Spinal cord (tissue), 9 donors: ENCODE measurements at regions not wholly inside any gene's neighbourhood (a gene's known extent, or its start where the extent isn't known, plus 50 kb on each side); places are given as distances from the start of the nearest gene placed in this dataset.

Source experiments
- DNase-seq, 6 donors: peaks; one replicate each; pipeline versions ENCODE4 v3.0.0 to v3.0.0-alpha.2; 2013 to 2015; ENCODE audit warnings: low spot score in 6 of 6, low read depth in 4 of 6
- H3K27ac ChIP-seq: one replicate; pipeline ENCODE4 v1.5.1; 2013; ENCODE audit warnings: low read depth, low read length, control low read depth
- H3K27me3 ChIP-seq: one replicate; pipeline ENCODE4 v1.6.1; 2013; ENCODE audit warnings: low read length; ENCODE audit not compliant: control insufficient read depth, insufficient read depth
- H3K36me3 ChIP-seq: one replicate; pipeline ENCODE4 v1.6.1; 2013; ENCODE audit warnings: low read length; ENCODE audit not compliant: control insufficient read depth, insufficient read depth
- H3K4me1 ChIP-seq: one replicate; pipeline ENCODE4 v1.6.1; 2013; ENCODE audit warnings: low read length; ENCODE audit not compliant: control insufficient read depth, insufficient read depth
- H3K4me3 ChIP-seq: one replicate; pipeline ENCODE4 v1.5.1; 2013; ENCODE audit warnings: low read depth, low read length, control low read depth
- H3K9me3 ChIP-seq: one replicate; pipeline ENCODE4 v1.6.1; 2013; ENCODE audit warnings: low read length; ENCODE audit not compliant: control insufficient read depth, insufficient read depth
- WGBS: methylation state at CpG from one replicate; pipeline ENCODE4 v1.1.5; 2013; ENCODE audit warnings: missing lambda C conversion rate; ENCODE audit not compliant: insufficient coverage; 5-methylcytosine and 5-hydroxymethylcytosine counted together
- donor health status: healthy.

GRCh38 chr2:150572961-150573395 lies 85.5 kb upstream of the RND3 start:
- Histone ChIP-seq H3K9me3 (no peaks in the 10 kb centered on the region), H3K27ac (no peak overlapping the region), H3K27me3 (no peaks in the 10 kb centered on the region), H3K4me3 (no peak overlapping the region), H3K4me1 (no peaks in the 10 kb centered on the region), H3K36me3 (no peaks in the 10 kb centered on the region)
- DNase-seq: no peak

- H3K36me3 ChIP-seq: no peaks in the 10 kb centered on the region
- 68% methylated on average over 3 of the region's 6 CpGs for WGBS
- no peaks in the 10 kb centered on the region for H3K4me1 ChIP-seq
- no peak for DNase-seq
- H3K4me3 ChIP-seq: no peak overlapping the region
- H3K9me3 ChIP-seq: no peaks in the 10 kb centered on the region
- H3K27me3 ChIP-seq: no peaks in the 10 kb centered on the region
- no peak overlapping the region for H3K27ac ChIP-seq
Observed at GRCh38 chr2:150572194-150572766, 84.8 kb upstream of the RND3 start.

GRCh38 chr2:150571121-150571520 lies 83.7 kb upstream of the RND3 start:
- H3K27me3 ChIP-seq: no peaks in the 10 kb centered on the region
- no peaks in the 10 kb centered on the region for H3K36me3 ChIP-seq
- H3K4me1 ChIP-seq: no peaks in the 10 kb centered on the region
- no CpG with 5 or more reads among the region's 1 CpG for WGBS
- no peaks in the 10 kb centered on the region for H3K9me3 ChIP-seq
- no peak for DNase-seq
- no peak overlapping the region for H3K4me3 ChIP-seq
- H3K27ac ChIP-seq: no peak overlapping the region

- Histone ChIP-seq H3K9me3 (no peaks in the 10 kb centered on the region), H3K4me1 (no peaks in the 10 kb centered on the region), H3K4me3 (no peak overlapping the region), H3K27me3 (no peaks in the 10 kb centered on the region), H3K36me3 (no peaks in the 10 kb centered on the region), H3K27ac (no peak overlapping the region)
- WGBS: no CpG with 5 or more reads among the region's 1 CpG
- DNase-seq: no peak
Observed at GRCh38 chr2:150570712-150571111, 83.2 kb upstream of the RND3 start.

GRCh38 chr2:150569761-150570160 lies 82.3 kb upstream of the RND3 start:
- Histone ChIP-seq H3K36me3 (no peaks in the 10 kb centered on the region), H3K4me3 (no peak overlapping the region), H3K9me3 (no peaks in the 10 kb centered on the region), H3K27ac (no peak overlapping the region), H3K4me1 (no peaks in the 10 kb centered on the region), H3K27me3 (no peaks in the 10 kb centered on the region)
- WGBS: 93% methylated on average over 3 of the region's 4 CpGs
- DNase-seq: no peak

GRCh38 chr2:150567771-150568301 lies 80.4 kb upstream of the RND3 start:
- WGBS: no CpG with 5 or more reads among the region's 4 CpGs
- no peaks in the 10 kb centered on the region for H3K4me1 ChIP-seq
- H3K36me3 ChIP-seq: no peaks in the 10 kb centered on the region
- H3K9me3 ChIP-seq: no peaks in the 10 kb centered on the region
- no peak overlapping the region for H3K4me3 ChIP-seq
- H3K27me3 ChIP-seq: no peaks in the 10 kb centered on the region
- peak in 1 of 6 donors; percentile 57 for DNase-seq
- no peak overlapping the region for H3K27ac ChIP-seq

GRCh38 chr2:150566289-150566688 lies 78.8 kb upstream of the RND3 start:
- Histone ChIP-seq H3K27ac (no peak overlapping the region), H3K9me3 (no peaks in the 10 kb centered on the region), H3K4me3 (no peak overlapping the region), H3K4me1 (no peaks in the 10 kb centered on the region), H3K36me3 (no peaks in the 10 kb centered on the region), H3K27me3 (no peaks in the 10 kb centered on the region)
- DNase-seq: no peak
- WGBS: no CpG with 5 or more reads among the region's 3 CpGs

- Histone ChIP-seq H3K4me1 (no peaks in the 10 kb centered on the region), H3K9me3 (no peaks in the 10 kb centered on the region), H3K27ac (no peak overlapping the region), H3K36me3 (no peaks in the 10 kb centered on the region), H3K27me3 (no peaks in the 10 kb centered on the region), H3K4me3 (no peak overlapping the region)
- WGBS: 100% methylated on average over 1 of the region's 1 CpG
- no peak for DNase-seq
Observed at GRCh38 chr2:150561076-150561475, 73.6 kb upstream of the RND3 start.

- WGBS: no CpG with 5 or more reads among the region's 2 CpGs
- H3K27ac ChIP-seq: no peak overlapping the region
- no peaks in the 10 kb centered on the region for H3K9me3 ChIP-seq
- peak in 1 of 6 donors; percentile 51 for DNase-seq
- H3K36me3 ChIP-seq: no peaks in the 10 kb centered on the region
- H3K27me3 ChIP-seq: no peaks in the 10 kb centered on the region
- no peak overlapping the region for H3K4me3 ChIP-seq
- no peaks in the 10 kb centered on the region for H3K4me1 ChIP-seq
Observed at GRCh38 chr2:150557020-150557600, 69.6 kb upstream of the RND3 start.

- Histone ChIP-seq H3K9me3 (no peaks in the 10 kb centered on the region), H3K36me3 (no peaks in the 10 kb centered on the region), H3K4me3 (no peak overlapping the region), H3K4me1 (no peaks in the 10 kb centered on the region), H3K27ac (no peak overlapping the region), H3K27me3 (no peaks in the 10 kb centered on the region)
- DNase-seq: no peak
- WGBS: 71% methylated on average over 1 of the region's 4 CpGs
Observed at GRCh38 chr2:150555611-150556356, 68.3 kb upstream of the RND3 start.
